GM19043 (cell line): ENCODE measurements at regions not wholly inside any gene's neighbourhood (a gene's known extent, or its start where the extent isn't known, plus 50 kb on each side); places are given as distances from the start of the nearest gene placed in this dataset.

Source experiments
- ATAC-seq: cut with Tn5 transposase; IDR thresholded peaks from one replicate; pipeline ENCODE4 v1.9.1; 2021; ENCODE audit warnings: low read depth; ENCODE audit not compliant: unreplicated experiment

DNA sequence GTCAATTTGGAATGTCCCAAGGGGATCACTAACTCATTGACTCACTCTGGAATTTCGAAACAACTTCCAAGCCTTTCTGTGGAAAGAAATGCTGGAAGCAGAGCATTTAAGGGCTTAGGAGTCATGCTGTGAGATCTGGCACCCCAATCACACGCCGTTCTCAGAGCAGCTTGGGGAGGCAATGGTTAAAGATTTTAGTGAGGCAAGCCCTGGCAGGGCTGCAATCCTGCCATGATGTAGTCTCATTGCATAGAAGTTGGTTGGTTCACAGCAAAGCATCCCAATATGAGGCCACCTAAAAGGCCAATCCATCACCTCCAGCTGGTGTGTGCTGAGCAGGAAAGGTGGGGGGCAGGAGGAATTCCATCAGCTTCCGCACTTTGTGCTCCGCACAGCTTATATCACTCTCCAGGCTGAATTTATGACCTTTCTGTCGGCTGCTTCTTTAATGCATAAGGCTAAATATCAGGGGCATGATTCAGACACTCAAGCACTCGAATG, 1043.9 kb upstream of the POU3F3 start:
- ATAC-seq: no peak

DNA sequence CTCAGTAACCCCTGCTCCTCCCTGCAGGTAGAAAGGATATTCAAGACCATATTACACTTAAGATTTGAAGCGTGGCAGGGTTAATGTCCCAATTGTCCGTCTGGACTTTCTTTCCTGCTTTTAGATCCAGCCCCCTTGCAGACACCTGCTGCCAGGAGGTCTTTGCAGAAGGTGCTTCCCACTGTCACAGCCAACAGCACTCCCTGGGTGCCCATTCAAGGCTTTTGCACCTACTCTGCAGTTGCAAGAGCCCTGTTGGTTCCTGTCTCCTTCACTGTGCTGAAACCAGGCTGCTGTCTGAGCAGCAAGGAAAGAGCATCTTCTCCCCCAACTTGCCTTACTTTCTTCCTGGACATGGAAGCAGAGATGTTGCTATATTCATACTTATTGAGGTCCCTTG, 1043.0 kb upstream of the POU3F3 start:
- ATAC-seq: no peak

DNA sequence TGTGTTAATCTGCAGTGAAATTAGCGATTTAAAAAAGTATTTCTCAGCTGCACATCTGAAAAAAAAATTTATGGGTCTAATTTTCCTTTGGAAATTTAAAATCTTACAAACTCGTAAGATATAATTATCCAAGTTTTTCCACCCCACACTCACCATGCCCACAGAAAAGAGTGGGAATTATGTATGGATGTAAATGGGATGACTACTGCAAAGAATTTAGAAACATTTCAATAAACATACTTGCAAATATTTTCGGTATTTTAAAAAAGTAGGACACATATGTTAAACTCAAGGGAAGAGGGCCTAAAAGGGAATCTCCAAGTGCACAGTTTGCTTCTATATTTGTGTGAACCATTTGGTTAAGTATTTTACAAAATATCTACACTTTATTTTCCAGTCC, 1039.9 kb upstream of the POU3F3 start:
- no peak for ATAC-seq

DNA sequence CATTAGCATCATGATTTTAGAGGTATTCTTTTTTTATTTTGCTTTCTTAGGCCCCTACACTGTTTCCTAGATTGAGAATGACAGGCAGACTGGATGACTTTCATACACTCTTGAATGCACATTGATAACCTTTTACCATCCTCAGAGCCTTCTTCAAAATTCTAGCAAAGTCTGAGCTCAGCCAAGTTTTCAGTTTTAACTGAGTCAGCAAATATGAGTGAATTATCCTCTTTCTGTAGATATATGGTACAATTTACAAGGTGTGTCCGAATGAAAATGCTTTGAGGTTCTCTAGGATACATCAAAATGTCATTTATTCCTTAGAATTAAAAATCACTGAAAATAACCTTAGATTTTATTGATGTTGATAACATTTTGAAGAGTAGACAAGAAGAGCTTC, 1038.2 kb upstream of the POU3F3 start:
- ATAC-seq: no peak

DNA sequence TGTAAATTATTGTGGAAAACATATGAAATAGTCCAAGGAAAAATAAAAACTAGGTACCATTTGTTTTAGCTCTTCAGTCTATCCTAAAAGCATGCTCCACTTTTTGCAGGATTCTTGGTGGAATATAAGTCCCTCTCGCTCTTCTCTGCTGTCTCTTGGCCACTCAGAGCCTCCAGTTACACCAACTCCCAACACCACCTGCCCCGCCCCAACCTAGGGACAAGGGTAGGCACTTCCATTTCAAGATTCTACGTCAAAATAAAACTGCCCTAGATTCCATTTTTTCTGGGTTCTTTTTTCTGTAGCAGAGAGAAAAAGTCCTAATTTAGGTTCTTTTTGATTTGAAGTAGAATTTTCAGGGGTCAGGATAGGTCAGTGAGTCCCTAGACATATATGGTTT, 1036.2 kb upstream of the POU3F3 start:
- ATAC-seq: no peak

DNA sequence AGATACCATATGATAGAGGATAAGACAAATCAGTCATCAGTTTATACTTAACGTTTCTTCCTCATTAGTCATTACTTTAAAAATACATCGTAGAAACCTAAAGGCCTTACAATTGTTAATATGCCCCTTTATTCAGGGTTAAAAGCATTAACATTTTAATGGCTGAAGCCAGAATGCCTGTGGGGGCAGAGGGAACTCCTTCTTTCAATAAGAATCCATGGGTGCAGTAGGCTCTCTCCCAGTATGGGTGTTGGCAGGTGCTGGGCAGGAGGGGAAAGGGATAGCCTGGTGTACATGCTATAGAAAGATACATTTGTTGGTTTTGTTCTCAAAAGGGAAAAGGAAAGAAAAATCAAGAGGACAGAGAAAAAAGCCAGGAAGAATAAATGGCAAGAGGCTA, 1035.7 kb upstream of the POU3F3 start:
- no peak for ATAC-seq

DNA sequence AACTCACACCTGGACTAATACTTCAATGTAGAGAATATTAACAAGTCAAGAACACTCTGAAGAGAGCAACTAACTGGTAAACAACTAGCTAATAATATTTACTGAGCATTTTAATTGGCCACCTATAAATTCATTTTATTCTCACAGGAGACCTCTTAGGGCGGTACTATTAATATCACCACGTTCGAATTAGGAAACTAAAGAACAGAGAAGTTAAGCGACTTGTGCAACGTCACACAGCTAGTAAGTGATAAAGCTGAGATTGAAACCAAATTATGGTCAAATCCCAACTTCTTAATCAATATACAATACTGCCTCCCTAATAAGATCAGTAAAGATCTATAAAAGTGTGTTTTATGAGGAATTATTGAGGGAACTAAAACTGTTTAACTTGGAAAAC, 1034.3 kb upstream of the POU3F3 start:
- no peak for ATAC-seq

DNA sequence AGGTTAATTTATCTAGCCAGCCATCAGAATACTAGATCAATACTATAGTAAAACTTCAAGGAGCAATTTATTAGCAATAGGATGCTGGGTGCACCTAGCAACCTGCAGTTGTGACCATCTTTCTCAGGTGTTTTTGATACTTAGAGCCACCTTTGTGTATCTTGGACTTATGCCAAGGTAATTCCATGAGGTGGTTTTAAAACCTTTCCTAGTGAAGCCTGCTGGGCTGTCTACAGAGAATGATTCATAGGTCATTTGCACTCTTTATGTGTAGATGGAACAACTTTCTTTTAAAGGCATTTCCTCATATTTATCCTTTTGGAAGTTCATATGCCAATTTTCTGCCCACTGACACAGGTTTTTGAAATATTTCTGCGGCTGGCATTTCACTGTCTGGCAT, 1030.1 kb upstream of the POU3F3 start:
- ATAC-seq: no peak

DNA sequence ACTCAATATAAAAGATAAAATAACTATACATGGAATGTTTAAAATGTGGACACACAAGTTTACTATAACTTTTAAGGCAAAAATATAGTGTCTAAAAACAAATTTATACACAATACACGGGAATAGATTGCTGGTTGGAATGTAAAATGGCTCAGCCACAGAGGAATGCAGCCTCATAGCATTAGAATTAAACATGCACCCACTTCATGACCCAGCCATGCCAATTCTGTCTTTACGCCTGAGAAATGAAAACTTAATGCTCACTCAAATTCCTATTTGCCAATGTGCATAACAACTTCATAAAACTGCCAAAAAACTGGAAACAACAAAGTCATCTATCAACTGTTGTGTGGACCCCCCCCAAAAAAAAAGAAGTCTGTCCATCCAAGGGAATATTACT, 1006.6 kb upstream of the POU3F3 start:
- no peak for ATAC-seq

DNA sequence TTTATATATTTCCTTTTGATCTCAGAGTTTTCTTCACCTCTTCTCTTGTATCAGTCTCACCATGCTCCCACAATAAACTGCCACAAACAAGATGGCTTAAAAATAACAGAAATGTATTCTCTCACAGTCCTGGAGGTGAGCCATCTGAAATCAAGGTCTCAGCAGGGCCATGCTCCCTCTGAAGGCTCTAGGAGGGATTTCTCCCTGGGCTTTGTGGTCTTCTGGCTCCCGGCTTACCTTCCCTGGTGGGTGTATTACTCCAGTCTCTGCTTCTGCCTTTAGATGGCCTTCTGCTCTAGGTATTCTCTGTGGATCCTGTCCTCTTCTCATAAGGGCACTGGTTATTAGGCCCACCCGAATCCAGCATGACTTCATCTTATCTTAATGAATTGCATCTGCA, 994.7 kb upstream of the POU3F3 start:
- no peak for ATAC-seq

DNA sequence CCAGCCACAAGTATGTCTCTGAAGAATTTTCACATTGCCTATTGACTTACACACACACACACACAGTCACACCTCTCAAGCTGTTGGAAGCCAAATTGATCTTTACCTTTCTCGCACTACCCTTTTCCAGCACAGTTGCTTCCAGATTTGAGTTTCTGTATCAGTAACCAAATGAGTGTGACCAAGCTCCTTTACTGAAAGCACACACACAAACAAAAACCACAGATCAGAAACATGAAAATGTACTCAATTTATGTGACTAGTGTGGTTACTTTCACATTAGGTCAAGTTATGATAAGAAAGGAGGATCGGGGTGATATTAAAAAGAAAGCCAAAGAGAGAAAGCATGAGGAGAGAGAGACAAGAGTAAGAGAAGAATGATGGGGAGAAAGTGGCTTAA, 993.9 kb upstream of the POU3F3 start:
- no peak for ATAC-seq

DNA sequence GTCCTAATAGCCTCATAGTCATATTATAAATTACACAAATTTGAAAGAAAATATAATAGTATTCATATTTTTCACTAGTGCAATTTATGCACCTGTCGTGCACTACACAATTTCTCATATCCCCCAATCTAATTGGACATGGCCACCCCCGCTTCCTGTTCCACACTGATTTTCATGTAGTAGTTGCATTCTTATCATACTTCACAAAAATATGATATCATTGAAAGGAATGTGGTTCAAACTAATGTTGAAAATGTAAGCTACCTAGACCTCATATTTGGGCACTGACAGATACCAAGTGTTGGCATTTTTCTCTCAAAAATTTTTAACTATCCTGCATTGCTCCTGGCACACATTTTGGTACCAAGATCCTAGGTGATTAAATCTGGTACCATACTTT, 985.5 kb upstream of the POU3F3 start:
- ATAC-seq: no peak

DNA sequence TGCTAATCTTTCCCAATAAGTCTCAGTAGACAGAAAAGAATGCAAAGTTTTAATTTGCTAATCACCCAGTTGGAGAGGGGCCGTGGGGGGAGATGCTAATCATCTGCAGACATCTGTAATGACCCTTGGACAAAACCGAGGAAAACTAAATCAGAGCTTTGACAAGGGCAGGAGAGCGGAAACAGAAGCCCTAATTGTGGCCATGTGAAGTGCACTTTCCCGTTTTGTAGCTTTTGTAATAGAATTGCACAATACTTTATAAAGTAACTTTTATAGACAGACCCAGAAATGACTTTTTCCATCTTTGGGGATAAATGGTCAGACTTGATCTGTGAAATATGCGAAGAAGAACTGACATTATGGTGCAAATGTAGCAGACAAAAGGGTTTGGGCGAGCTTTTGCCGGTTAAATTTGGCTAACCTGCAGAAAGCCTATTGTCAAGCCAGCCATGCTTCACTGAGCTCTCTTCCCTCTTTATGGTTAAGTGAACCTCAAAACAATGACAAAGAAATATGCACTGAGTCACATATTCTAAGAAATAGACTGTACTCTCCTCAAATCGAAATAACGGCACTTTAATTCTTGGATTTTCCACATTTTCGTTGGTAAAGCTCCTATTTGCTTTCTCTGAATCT, 980.1 kb upstream of the POU3F3 start:
- ATAC-seq: no peak

DNA sequence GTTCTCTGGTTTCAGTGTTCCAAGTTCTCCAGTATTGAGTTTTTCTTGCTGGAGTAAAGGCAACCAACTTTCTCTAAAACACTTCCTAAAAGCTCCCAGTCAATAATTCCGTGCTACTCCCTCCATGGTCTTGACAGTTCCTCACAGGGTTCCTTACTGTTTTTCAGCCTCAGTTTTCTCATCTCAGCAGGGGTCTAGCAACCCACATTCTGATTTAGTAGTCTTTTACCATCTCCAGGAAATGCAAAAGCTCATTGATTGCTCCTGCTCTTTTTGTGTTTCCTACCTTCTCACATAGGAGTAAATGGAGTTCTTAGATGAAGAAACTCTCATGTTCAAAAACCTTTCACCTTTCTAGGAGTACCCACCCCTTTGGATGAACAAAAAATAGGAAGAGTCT, 978.8 kb upstream of the POU3F3 start:
- ATAC-seq: no peak

DNA sequence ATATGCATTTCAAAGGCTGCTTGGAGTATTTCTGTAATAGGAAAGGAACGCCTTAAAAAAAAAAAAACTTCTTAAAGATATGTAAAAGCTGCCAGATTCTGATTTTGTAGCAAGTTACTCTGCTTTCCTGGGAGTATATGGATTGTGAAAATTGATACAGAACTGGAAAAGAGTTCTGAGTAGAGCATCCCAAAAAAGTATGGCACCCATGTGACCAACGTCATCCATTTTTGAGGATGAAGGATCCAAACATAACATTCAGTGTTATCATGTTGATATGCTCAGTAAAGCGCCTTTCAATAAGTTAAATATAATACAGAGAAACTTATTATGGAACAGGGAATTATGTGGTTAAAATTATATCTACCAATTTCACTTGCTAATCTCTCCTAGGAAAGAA, 978.4 kb upstream of the POU3F3 start:
- no peak for ATAC-seq

DNA sequence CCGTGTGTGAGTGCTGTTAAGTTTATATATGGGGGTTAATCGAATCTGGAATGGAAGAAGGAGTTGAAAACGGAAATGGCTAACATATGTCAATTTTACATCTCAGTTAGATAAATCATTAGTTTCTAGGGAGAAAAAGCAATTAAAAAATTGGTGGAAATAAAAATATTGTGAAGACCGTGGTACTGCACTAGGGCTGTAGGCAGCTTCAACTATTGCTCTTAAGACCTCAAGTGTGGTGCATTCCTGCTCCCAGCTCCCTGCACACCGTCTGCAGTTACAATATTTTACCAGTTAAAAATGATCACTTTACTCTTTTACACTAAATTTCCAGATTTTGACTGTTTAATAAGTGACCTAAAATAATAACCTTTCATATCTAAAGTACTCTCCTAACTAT, 977.3 kb upstream of the POU3F3 start:
- no peak for ATAC-seq

DNA sequence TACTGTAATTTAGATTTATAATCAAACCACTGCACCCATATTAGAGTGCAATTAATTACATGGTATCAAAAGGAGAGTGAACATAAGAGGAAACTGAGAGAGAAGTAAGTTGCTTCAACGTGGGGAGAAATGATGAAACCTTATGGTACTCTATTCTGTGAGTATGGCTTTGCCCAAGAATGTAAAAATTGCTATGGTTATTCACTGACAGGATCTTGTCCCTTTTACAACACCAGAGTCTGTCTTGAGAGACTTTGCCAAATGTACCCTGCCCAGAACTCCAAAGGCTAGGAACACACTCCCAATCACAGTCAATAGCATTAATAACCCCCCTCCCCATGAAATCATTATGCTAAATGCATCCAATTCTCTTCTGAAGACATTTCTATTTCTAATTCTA, 974.8 kb upstream of the POU3F3 start:
- ATAC-seq: no peak

DNA sequence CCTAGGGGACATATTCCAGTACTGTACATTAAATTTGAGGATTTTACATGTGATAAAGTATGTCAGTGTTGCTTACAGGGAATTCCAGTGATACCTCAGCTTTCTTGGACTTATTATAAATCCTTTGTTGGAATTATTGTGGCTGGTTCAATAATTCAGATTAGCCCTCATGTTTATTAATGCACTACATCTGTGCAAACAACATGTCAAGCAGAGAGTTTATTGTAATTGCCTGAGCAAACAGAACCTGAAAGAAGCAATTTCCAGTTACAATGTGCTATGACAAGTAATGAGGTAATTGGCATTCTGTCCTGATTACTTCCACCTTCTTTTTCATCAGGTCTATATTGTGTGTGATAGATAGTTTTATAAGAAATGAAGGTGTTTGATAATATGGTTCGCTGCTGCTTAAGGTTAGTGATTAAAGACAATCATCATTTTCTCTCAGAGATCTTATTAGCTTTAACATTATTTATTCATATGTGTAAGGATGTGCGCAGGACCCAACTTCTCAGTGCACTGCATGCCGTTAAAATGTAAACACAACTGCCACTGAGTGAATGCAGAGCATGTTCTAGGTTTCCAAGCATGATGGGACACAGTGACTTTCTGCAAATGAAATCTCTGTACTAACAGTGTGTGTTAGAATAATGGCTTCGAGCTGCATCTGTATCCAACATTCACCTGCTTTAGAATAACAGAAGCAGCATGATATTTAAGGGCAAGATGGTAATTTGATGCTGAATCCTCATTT, 973.7 kb upstream of the POU3F3 start:
- ATAC-seq: no peak

DNA sequence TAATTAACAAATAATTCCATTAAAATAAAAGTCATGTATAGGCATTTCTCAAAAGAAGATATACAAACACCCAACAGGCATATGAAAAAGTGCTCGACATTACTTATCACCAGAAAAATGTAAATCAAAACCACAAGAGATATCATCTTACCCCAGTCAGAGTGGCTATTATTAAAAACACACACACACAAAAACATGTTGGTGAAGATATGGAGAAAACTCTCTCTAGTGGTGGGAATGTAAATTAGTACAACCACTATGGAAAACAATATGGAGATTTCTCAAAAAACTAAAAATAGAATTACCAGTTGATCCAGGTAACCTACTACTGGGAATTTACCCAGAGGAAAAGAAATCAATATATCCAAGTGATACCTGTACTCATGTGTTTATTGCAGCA, 966.3 kb upstream of the POU3F3 start:
- no peak for ATAC-seq

DNA sequence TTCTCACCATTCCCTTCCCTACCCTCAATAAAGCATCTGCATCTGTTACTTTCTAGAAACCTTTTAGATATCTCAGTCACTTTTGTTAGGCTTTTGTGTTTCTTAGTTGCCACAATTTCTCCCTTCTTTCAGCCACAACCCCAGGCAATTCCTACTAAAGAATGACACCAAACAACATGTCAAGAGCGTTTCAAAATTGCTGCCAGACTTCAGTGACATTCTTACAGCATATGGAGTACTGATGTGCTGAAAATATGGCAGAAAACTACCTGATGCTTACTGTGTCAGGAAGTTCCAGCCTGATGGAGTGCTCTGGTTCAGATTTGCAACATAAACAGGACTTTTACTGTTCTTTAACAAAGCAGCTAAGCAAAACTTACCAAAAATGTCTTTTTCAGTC, 957.7 kb upstream of the POU3F3 start:
- no peak for ATAC-seq

DNA sequence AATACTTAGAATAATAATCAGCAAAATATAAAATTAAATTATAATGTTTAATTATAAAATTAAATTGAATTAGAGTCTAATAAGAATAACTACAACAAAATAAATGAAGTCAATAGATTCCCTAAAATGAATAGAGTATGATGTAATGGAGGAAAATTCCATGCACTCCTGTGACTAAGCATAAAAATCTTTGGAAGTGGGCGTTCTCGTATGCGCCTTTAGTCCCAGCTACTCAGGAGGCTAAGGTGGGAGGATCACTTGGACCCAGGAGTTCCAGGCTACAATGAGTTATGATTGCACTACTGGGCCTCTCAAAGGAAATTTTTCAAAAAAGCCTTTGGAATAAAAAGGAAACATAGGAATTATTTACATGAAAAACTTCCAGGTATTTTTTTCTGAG, 955.4 kb upstream of the POU3F3 start:
- no peak for ATAC-seq

DNA sequence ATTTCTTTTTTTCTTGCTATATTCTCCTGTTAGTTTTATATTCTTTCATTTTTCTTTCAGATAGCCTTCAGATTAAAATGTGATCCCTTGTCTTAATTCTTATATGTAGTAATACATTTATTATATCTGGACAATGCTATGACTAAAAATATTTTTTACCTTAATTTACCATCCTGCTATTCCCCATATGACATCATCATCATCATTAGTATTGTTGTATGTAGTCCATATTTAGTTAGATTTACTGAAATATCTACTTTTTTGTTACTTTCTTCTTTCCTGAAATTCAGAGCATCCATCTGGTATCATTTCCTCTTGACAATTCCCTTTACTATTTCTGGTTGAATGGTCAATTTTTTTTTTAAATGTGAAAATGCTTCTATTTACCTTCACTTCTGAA, 951.6 kb upstream of the POU3F3 start:
- ATAC-seq: no peak
